ENCODE measurements at regions not wholly inside any gene's neighbourhood (a gene's known extent, or its start where the extent isn't known, plus 50 kb on each side); places are given as distances from the start of the nearest gene placed in this dataset.

DNA sequence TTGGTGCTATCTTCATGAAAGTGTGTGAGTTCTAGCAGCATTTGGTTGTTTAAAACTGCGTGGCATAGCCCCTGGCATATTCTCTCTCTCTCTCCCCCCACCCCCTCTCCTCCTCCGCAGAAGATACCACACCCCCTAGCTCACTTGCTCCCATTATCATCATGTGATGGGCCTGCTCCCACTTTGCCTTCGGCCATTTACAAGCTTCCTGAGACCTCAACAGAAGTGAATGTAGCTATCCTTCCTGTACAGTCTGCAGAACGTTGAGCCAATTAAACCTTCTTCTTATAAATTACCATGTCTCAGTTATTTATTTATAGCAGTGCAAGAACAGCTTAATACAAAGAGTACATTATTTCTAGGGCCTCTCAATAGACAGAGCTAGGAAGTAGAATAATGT is 1032.5 kb upstream of the CADM2 start:
- ChIA-PET CTCF (no interaction called here), POLR2A (no interaction called here), RAD21 (ENCODE audit: low non-redundant PET in 1 of 2, low total read pairs in 2 of 2, uncharacterized antibody in 2 of 2, unreplicated experiment in 2 of 2) (no interaction called here)
- Histone ChIP-seq H3K27ac (ENCODE audit: low read depth, low read length) (no peak overlapping the region), H3K4me2 (ENCODE audit: low read length) (no peak overlapping the region), H3K79me2 (ENCODE audit: insufficient read depth, low read length) (no peaks in the 10 kb centered on the region), H3K27me3 (ENCODE audit: insufficient read depth, low read length) (no peaks in the 10 kb centered on the region), H3K9ac (ENCODE audit: low read length) (no peak overlapping the region), H3K4me3 (replicated peaks in 1 of 2; ENCODE audit: low read depth in 1 of 2, low read length in 2 of 2) (no peak overlapping the region), H3K9me3 (ENCODE audit: control insufficient read depth in 1 of 2, insufficient read depth in 1 of 2, low read depth in 1 of 2, low read length in 2 of 2) (peaks cover 13 to 24% of the 10 kb centered on the region in 2 experiments; a peak in 3 of 4 replicates), H3K9me2 (ENCODE audit: insufficient read depth) (no peaks in the 10 kb centered on the region), H4K20me1 (ENCODE audit: insufficient read depth) (no peaks in the 10 kb centered on the region), H2AFZ (ENCODE audit: low read depth, low read length, poor library complexity, severe bottlenecking) (no peak overlapping the region), H3K36me3 (ENCODE audit: control insufficient read depth in 1 of 2, insufficient read depth in 2 of 2, low read length in 2 of 2) (no peaks in the 10 kb centered on the region), H3K4me1 (ENCODE audit: control insufficient read depth in 1 of 2, insufficient read depth in 2 of 2, low read length in 2 of 2) (no peaks in the 10 kb centered on the region)
- intact Hi-C loops (cut with micrococcal nuclease): no loop called here
- DNase-seq (ENCODE audit: low read depth, low spot score) (no peak), ATAC-seq (no peak)
- no TSS peak for BruUV-seq (replicated peaks)
- TF ChIP-seq POLR2A (IDR thresholded peaks at IDR 0.05; ENCODE audit: borderline replicate concordance, extremely low read depth, insufficient read depth, insufficient read length): no peak
- TF ChIP-seq ZBTB33 (IDR thresholded peaks at IDR 0.05; ENCODE audit: extremely low read depth, insufficient replicate concordance, low read length): no peak
- no peak for TF ChIP-seq CBX3 (IDR thresholded peaks at IDR 0.05; ENCODE audit: low read depth)
- TF ChIP-seq EGR1 (IDR thresholded peaks at IDR 0.05; ENCODE audit: low read depth): no peak
- TF ChIP-seq EZH2 (IDR thresholded peaks at IDR 0.05): no peak
- TF ChIP-seq, protein P1, sequence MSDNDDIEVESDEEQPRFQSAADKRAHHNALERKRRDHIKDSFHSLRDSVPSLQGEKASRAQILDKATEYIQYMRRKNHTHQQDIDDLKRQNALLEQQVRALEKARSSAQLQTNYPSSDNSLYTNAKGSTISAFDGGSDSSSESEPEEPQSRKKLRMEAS (IDR thresholded peaks at IDR 0.05): no peak
- no peak for TF ChIP-seq SP1 (IDR thresholded peaks at IDR 0.05; ENCODE audit: low read depth)
- no peak for TF ChIP-seq SRF (IDR thresholded peaks at IDR 0.05; ENCODE audit: low read depth)
- no peak for TF ChIP-seq FOSL1 (IDR thresholded peaks at IDR 0.05; ENCODE audit: low read depth)
- TF ChIP-seq YY1 (IDR thresholded peaks at IDR 0.05; ENCODE audit: extremely low read depth, insufficient replicate concordance, low read depth, low read length): no peak
- no peak for TF ChIP-seq RAD21 (IDR thresholded peaks at IDR 0.05; ENCODE audit: low read depth)
